GM12891 (cell line): ENCODE measurements at regions not wholly inside any gene's neighbourhood (a gene's known extent, or its start where the extent isn't known, plus 50 kb on each side); places are given as distances from the start of the nearest gene placed in this dataset.

ENCODE experiments used
- PAX5 ChIP-seq: IDR thresholded peaks from 2 replicates; pipeline ENCODE4 v1.6.1; 2011; ENCODE audit warnings: low read length, moderate library complexity, mild to moderate bottlenecking; ENCODE audit not compliant: insufficient read depth, severe bottlenecking
- POLR2A ChIP-seq: IDR thresholded peaks from 2 replicates; pipeline ENCODE4 v1.6.1; 2011; ENCODE audit warnings: low read depth, low read length, control low read depth
- POLR2AphosphoS5 ChIP-seq: IDR thresholded peaks from 2 replicates; pipeline ENCODE4 v1.6.1; 2011; ENCODE audit warnings: low read depth, low read length, control low read depth
- POU2F2 ChIP-seq: IDR thresholded peaks from 2 replicates; pipeline ENCODE4 v1.6.1; 2011; ENCODE audit warnings: low read depth, mild to moderate bottlenecking, control low read depth, low read length, moderate library complexity
- TAF1 ChIP-seq: IDR thresholded peaks from 2 replicates; pipeline ENCODE4 v1.6.1; 2011; ENCODE audit warnings: low read depth, low read length, control low read depth

GRCh38 chr12:111067498-111067897 is 147.1 kb upstream of the MYL2 start:
- TF ChIP-seq TAF1 = no peak
- TF ChIP-seq POLR2A = no peak
- no peak for TF ChIP-seq PAX5
- TF ChIP-seq POLR2AphosphoS5 = no peak
- TF ChIP-seq POU2F2 = no peak
